ENCODE measurements at regions not wholly inside any gene's neighbourhood (a gene's known extent, or its start where the extent isn't known, plus 50 kb on each side); places are given as distances from the start of the nearest gene placed in this dataset.

GRCh38 chr9:694092-694402, 147.4 kb upstream of the DMRT1 start:
- H3K4me3 ChIP-seq (replicated peaks; ENCODE audit: low read depth, low read length) = peak overlapping the region; percentile 24
- TF ChIP-seq, protein P1, sequence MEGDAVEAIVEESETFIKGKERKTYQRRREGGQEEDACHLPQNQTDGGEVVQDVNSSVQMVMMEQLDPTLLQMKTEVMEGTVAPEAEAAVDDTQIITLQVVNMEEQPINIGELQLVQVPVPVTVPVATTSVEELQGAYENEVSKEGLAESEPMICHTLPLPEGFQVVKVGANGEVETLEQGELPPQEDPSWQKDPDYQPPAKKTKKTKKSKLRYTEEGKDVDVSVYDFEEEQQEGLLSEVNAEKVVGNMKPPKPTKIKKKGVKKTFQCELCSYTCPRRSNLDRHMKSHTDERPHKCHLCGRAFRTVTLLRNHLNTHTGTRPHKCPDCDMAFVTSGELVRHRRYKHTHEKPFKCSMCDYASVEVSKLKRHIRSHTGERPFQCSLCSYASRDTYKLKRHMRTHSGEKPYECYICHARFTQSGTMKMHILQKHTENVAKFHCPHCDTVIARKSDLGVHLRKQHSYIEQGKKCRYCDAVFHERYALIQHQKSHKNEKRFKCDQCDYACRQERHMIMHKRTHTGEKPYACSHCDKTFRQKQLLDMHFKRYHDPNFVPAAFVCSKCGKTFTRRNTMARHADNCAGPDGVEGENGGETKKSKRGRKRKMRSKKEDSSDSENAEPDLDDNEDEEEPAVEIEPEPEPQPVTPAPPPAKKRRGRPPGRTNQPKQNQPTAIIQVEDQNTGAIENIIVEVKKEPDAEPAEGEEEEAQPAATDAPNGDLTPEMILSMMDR (IDR thresholded peaks at IDR 0.05; ENCODE audit: low read depth, low read length, missing control alignments) = no peak
- DNase-seq (ENCODE audit: extremely low read depth, low read depth) = no peak

DNA sequence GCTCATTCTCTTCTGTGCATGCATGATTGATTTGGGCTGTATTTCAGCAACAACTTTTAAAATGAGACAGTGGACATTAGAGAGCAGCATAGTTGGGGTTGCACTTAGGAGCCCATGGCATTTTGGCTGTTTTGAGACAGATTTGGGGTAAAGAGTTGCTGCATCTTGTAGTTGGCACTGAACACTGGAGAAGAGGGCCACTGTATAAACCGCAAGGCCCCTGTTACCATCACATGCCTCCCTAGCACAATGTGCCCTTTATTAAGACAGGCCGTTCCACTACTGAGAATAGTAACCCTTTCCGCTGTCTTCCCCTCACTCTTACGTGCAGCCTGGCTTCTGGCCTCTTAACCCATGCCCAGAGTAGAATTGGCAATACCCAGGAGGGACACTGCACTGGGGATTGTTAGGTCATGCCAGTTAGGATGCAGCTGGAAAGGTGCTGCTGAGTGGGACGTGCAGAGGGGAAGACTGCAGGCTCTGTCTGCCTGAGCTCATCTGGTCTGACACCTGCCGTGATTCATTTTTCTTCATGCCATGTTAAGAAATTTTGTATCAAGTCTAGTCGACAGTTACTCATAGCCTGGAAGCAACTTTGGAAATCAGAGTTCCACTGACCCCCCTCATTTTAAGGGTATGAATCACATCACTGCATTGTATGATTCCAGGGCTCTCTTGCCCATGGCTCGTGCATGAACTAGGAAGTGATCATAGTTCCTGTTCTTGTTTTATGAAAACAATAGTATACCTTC, 146.9 kb upstream of the DMRT1 start:
- TF ChIP-seq, protein P1 (IDR thresholded peaks at IDR 0.05; ENCODE audit: low read depth, low read length, missing control alignments) = no peak
- peak overlapping the region; percentile 24 for H3K4me3 ChIP-seq (replicated peaks; ENCODE audit: low read depth, low read length)
- no peak for DNase-seq (ENCODE audit: extremely low read depth, low read depth)

DNA sequence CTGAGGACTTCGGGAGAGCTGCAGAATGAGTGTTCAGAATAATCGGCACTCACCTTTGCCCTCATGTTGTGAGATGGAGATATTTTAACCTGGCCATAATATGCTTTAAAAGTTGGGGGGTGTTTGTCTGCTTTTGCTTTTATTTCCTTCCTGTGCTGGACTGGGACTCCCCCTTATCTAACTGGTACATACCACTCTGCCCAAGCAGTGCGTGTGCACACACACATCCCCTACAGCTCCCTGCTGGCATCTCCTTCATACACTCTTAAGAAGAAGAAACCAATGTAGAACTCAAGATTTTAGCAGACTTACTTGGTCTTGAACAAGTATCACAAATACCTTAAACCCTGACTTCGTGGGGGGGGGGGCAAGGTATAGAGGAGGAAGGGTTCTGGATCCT, 146.2 kb upstream of the DMRT1 start:
- DNase-seq (ENCODE audit: extremely low read depth, low read depth) = no peak
- TF ChIP-seq, protein P1 (IDR thresholded peaks at IDR 0.05; ENCODE audit: low read depth, low read length, missing control alignments) = no peak
- peak overlapping the region; percentile 24; the same call in 1 of the 2 replicates for H3K4me3 ChIP-seq (replicated peaks; ENCODE audit: low read depth, low read length)

DNA sequence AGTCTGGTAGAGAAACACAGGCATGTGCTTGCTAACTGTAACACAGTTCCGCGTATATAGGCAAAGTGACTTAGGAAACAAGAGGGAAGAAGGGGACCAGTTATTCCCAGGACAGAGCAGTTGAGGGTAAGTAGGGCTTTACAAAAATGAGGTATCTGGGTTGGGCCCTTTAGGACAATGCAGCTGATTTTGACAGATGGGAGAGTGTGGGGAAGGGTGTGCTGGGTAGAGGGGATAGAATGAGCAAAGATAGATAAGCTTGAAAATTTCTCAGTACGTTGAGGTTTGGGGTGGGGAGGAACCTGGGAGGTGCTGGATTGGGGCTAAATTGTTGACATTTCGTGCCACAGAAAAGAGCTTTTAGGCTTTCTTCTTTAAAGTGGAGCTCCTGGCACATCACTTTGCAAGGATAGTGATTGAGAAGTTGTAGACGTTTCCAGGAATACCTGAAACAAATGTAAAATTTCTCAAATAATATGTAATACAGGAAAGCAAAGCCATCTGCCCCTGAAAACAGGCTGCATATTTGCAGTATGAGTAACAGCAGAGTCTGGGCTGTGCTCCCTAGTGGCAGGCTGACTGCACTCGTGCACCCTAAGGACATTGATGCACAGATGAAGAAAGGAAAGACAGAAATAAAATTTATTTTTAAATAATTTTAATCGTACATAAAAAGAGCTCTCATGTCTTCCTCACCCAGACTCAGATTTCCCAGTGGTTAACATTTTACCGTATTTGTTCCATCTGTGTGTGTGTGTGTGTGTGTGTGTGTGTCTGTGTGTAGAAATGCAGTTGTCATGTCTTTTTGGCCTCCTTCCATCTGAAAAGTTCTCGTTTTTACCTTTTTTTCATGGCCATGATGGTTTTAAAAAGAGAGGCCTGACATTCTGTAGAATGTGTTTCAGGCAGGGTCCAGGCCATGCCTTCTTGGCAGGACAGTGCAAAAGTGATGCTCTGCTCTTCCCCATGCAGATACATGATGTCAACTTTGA, 144.9 kb upstream of the DMRT1 start:
- no peak overlapping the region for H3K4me3 ChIP-seq (replicated peaks; ENCODE audit: low read depth, low read length)
- no peak for DNase-seq (ENCODE audit: extremely low read depth, low read depth)
- TF ChIP-seq, protein P1 (IDR thresholded peaks at IDR 0.05; ENCODE audit: low read depth, low read length, missing control alignments) = peak; percentile 30

DNA sequence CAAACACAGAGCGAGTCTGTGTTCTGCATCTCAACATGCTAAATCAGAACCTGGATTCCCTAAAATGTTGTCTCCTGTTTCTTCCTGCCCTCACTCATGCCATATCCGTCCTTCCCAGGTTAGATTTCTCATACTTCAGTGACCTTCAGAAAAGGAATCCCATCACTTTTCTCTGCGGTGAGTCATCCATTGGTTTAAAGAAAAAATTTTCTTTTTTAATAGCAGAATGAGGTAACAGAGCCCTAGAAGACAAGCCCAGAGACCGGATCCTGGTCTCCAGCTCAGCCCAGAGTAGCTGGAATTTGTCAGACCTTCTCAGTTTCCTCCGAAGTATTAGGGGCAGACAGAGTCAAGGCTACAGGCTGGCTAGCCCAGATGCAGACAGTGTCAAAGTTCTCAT, 143.2 kb upstream of the DMRT1 start:
- TF ChIP-seq, protein P1 (IDR thresholded peaks at IDR 0.05; ENCODE audit: low read depth, low read length, missing control alignments) = no peak
- no peak overlapping the region for H3K4me3 ChIP-seq (replicated peaks; ENCODE audit: low read depth, low read length)
- no peak for DNase-seq (ENCODE audit: extremely low read depth, low read depth)

DNA sequence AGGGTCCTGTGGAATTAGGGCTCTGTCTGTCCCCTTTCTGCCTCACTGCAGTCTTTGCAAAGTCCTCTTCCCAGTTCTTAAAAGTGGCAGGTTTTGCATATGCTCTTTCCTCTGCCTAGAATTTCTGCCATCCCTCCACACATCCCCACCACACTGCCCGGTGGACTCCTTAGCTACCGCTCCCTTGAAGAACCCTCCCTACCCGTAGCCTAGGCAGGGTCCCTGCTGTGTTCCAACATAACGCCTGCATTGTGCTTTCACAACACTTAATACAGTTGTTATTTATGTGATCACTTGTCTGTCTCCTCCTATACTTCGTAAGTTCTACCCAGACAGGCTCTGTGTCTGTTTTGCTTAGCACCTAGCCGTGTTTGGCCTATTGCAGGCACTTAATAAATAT, 142.5 kb upstream of the DMRT1 start:
- DNase-seq (ENCODE audit: extremely low read depth, low read depth) = no peak
- TF ChIP-seq, protein P1 (IDR thresholded peaks at IDR 0.05; ENCODE audit: low read depth, low read length, missing control alignments) = no peak
- H3K4me3 ChIP-seq (replicated peaks; ENCODE audit: low read depth, low read length) = no peak overlapping the region
